ENCODE measurements at regions not wholly inside any gene's neighbourhood (a gene's known extent, or its start where the extent isn't known, plus 50 kb on each side); places are given as distances from the start of the nearest gene placed in this dataset.

- TF ChIP-seq ZNF416 (tag by site-specific recombination; IDR thresholded peaks at IDR 0.05) (no peak), ZNF148 (tag by site-specific recombination; IDR thresholded peaks at IDR 0.05; ENCODE audit: borderline replicate concordance) (no peak), ZNF670 (tag by site-specific recombination; IDR thresholded peaks at IDR 0.05; ENCODE audit: low read depth) (no peak), CTCF (tag by site-specific recombination; IDR thresholded peaks at IDR 0.05) (no peak), ZNF311 (tag by site-specific recombination; IDR thresholded peaks at IDR 0.05; ENCODE audit: borderline replicate concordance) (no peak)
Measured at GRCh38 chr1:96997717-96998116, 276.1 kb downstream of the PTBP2 start (continued).

DNA sequence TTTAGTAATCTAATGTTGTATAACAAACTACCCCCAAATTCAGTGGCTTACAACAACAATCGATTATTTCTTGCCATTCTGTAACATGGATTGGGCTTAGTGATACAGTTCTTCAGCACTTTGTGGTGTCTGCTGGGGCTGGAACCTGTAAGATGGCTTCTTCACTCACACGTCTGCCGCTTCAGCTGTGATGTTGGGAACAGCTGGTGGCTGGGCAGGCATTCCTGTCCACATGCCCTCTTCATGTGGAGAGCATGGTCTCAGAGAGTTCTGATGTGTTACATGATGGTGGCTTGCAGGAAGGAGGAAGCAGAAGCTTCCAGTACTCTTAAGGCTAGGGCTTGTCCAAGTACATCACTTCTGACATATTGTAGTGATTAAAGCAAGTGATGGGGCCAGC lies 276.9 kb downstream of the PTBP2 start:
- Histone ChIP-seq H3K9me3 (ENCODE audit: control insufficient read depth, insufficient read depth, low read depth, low read length) (no peaks in the 10 kb centered on the region), H3K27ac (ENCODE audit: extremely low read depth, low read depth, low read length) (no peak overlapping the region), H3K36me3 (ENCODE audit: control insufficient read depth in 2 of 2, insufficient read depth in 1 of 2, low read length in 2 of 2) (no peaks in the 10 kb centered on the region), H3K4me1 (ENCODE audit: control insufficient read depth, insufficient read depth, low read length) (no peaks in the 10 kb centered on the region), H3K4me3 (ENCODE audit: low read depth, low read length) (no peak overlapping the region)
- ChIA-PET POLR2A (no interaction called here), CTCF (no interaction called here)
- no peak for TF ChIP-seq ZNF521 (tag by site-specific recombination; IDR thresholded peaks at IDR 0.05)
- TF ChIP-seq ZBTB8A (tag by site-specific recombination; IDR thresholded peaks at IDR 0.05) = no peak
- no peak for TF ChIP-seq SP7 (tag by site-specific recombination; IDR thresholded peaks at IDR 0.05)
- TF ChIP-seq KLF16 (tag by site-specific recombination; IDR thresholded peaks at IDR 0.05) = no peak
- no peak for TF ChIP-seq ZNF664 (tag by site-specific recombination; IDR thresholded peaks at IDR 0.05)
- TF ChIP-seq ZEB2 (tag by site-specific recombination; IDR thresholded peaks at IDR 0.05) = no peak
- TF ChIP-seq ZNF510 (tag by site-specific recombination; IDR thresholded peaks at IDR 0.05; ENCODE audit: insufficient replicate concordance) = no peak

DNA sequence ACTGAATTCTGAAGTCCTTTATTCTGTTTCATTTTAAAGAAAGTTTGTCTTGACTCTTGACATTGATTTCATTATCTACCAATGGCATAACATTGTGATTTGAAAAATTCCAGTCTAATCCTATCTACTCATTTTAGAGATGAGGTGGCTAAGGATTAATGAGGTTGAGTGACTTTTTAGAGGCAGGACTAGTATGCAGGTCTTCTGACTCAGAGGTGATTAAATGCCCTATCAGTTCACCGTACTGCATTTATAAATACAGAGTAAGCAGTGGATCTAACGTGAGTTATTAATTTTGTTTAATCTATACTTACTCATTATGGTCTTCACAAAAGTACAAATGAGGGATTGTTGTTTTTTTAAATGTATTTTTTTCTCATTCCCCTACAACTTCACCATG lies 277.6 kb downstream of the PTBP2 start:
- H3K27ac ChIP-seq (ENCODE audit: extremely low read depth, low read depth, low read length) = no peak overlapping the region
- no peak overlapping the region for H3K4me3 ChIP-seq (ENCODE audit: low read depth, low read length)
- ChIA-PET CTCF (no interaction called here), POLR2A (no interaction called here)
- no peaks in the 10 kb centered on the region for H3K9me3 ChIP-seq (ENCODE audit: control insufficient read depth, insufficient read depth, low read depth, low read length)
- no peaks in the 10 kb centered on the region for H3K36me3 ChIP-seq (ENCODE audit: control insufficient read depth in 2 of 2, insufficient read depth in 1 of 2, low read length in 2 of 2)
- no peaks in the 10 kb centered on the region for H3K4me1 ChIP-seq (ENCODE audit: control insufficient read depth, insufficient read depth, low read length)
- TF ChIP-seq, protein P1, sequence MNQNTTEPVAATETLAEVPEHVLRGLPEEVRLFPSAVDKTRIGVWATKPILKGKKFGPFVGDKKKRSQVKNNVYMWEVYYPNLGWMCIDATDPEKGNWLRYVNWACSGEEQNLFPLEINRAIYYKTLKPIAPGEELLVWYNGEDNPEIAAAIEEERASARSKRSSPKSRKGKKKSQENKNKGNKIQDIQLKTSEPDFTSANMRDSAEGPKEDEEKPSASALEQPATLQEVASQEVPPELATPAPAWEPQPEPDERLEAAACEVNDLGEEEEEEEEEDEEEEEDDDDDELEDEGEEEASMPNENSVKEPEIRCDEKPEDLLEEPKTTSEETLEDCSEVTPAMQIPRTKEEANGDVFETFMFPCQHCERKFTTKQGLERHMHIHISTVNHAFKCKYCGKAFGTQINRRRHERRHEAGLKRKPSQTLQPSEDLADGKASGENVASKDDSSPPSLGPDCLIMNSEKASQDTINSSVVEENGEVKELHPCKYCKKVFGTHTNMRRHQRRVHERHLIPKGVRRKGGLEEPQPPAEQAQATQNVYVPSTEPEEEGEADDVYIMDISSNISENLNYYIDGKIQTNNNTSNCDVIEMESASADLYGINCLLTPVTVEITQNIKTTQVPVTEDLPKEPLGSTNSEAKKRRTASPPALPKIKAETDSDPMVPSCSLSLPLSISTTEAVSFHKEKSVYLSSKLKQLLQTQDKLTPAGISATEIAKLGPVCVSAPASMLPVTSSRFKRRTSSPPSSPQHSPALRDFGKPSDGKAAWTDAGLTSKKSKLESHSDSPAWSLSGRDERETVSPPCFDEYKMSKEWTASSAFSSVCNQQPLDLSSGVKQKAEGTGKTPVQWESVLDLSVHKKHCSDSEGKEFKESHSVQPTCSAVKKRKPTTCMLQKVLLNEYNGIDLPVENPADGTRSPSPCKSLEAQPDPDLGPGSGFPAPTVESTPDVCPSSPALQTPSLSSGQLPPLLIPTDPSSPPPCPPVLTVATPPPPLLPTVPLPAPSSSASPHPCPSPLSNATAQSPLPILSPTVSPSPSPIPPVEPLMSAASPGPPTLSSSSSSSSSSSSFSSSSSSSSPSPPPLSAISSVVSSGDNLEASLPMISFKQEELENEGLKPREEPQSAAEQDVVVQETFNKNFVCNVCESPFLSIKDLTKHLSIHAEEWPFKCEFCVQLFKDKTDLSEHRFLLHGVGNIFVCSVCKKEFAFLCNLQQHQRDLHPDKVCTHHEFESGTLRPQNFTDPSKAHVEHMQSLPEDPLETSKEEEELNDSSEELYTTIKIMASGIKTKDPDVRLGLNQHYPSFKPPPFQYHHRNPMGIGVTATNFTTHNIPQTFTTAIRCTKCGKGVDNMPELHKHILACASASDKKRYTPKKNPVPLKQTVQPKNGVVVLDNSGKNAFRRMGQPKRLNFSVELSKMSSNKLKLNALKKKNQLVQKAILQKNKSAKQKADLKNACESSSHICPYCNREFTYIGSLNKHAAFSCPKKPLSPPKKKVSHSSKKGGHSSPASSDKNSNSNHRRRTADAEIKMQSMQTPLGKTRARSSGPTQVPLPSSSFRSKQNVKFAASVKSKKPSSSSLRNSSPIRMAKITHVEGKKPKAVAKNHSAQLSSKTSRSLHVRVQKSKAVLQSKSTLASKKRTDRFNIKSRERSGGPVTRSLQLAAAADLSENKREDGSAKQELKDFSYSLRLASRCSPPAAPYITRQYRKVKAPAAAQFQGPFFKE (tag by site-specific recombination; IDR thresholded peaks at IDR 0.05; ENCODE audit: borderline replicate concordance) = no peak

Data from HEK293 (cell line).